Hematopoietic multipotent progenitor cell treated with erythropoietin and hydrocortisone succinate and interleukin-3 and kit ligand, for 6 days (in vitro differentiated cells): ENCODE measurements at regions not wholly inside any gene's neighbourhood (a gene's known extent, or its start where the extent isn't known, plus 50 kb on each side); places are given as distances from the start of the nearest gene placed in this dataset.

Source experiments
- DNase-seq: peaks from one replicate; pipeline ENCODE4 v3.0.0-alpha.2; 2015

DNA sequence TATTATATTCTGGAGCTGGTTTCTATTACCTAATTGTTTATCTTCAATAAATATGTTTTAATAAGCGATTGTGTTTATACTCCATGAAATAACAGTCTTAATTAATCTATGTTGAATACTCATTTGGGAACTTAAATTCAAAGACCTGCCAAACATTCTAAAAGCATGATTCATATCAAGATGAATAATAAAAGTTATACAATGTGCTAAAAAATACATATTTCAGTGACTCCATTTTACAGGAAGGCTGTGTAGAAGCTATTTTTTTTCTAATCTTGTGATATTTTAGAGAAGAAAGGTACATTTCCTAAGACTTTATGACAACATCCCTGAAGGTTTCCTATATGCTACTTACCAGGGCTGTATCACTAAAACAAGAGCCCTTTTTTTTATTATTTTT is 417.9 kb downstream of the NFIB start:
- DNase-seq = no peak

DNA sequence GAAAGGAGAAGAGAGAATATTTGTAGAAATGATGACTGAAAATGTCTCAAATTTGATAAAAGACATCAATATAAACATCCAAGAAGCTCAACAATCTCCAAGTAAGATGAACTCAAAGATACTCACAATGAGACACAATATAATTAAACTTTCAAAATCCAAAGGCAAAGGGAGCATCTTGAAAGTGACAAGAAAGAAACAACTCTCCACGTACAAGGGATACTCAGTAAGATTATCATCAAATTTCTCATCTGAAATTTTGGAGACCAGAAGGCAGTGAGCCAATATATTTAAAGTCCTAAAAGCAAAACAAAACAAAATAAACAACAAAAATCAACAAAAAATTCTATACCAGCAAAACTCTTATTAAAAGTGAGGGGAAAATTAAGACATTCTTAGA is 428.7 kb downstream of the NFIB start:
- no peak for DNase-seq

DNA sequence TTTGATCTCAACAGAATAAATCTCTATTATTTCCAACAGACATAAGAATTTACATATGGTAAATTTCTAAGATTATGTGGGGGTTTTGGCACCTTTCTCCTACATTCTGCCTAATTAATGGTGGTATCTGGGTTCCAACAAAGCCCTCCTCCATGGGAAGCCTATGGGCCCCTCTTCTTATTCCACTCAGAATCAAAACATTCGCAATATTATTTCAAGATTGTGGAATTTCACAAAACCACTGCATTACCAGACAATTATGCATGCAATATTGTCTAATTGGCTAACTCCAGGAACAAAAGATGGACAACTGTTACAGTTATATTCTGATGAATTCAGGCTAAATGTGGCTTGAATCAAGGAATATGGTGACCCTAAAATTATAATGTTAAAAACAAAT is 434.0 kb downstream of the NFIB start:
- no peak for DNase-seq

DNA sequence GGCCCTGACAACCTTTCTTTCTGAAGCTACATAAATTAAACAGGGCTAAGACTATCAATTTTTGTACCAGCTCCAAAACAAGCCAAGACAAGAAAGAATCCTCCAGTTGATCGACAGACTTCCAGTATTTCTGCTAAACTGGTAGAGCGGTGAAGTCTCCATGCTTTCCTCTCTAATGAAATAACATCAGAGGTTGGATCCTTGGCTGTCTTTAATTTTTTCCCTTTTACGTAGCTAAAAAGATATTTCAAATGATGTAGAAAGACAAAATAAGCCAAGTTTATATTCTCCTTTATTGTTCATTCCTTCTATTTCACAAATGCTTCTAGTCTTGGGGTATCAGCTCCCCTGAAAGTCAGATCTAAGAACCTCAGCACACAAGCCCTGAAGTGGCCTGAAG is 434.9 kb downstream of the NFIB start:
- DNase-seq = no peak

DNA sequence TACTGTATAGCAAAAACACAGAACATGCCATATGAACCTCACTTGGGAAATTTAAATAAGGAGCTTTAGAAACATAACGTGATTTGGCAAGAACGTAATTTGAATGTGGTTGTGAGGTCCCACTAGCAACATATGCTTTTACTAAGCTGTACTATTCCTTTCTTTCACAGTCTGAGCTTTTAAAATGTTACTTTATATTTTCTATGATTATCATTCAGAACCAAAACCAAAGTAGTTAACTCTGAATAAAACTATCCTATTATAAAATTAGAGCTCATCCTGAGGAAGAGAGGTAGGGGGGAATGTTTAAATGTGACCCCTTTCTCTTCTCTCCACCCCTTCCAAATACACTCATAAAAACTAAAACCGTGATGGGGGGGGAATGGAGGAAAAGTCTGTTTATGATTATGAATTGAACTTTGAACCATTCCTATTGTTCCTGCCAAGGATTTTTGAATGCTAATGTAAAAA is 435.7 kb downstream of the NFIB start:
- no peak for DNase-seq

DNA sequence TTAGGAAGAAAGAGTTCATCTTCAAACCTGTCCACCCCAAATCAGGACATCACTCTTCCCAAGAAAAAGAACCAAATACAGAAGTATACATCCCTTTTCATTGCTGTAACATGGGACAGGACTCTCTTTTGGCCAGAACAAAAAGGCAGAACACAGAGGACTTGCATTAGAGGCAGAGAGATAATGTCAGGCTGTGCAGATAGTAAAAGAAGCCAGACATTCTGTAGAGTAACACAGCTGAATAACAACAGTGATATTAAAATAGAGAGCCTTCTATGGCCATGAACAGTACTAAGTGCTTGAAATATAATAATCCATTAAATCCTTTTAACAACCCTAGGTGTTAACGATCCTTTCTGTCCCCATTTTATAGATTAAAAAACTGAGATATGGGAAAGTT is 437.2 kb downstream of the NFIB start:
- no peak for DNase-seq

DNA sequence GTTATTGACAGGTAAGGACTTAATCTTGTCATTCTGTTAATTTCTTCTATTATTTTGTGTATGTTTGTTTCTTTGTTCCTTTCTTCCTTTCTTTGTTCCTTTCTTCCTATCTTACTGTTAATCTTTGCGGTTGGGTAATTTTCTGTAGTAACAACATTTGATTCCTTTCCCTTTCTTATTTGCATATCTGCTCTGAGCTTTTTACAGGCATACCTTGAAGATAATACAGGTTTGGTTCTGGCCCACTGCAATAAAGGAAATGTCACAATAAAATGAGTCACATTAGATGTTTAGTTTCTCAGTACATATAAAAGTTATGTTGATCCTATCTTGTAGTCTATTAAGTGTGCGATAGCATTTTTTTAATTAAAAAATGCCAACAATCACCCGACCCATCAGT is 440.7 kb downstream of the NFIB start:
- DNase-seq = no peak

DNA sequence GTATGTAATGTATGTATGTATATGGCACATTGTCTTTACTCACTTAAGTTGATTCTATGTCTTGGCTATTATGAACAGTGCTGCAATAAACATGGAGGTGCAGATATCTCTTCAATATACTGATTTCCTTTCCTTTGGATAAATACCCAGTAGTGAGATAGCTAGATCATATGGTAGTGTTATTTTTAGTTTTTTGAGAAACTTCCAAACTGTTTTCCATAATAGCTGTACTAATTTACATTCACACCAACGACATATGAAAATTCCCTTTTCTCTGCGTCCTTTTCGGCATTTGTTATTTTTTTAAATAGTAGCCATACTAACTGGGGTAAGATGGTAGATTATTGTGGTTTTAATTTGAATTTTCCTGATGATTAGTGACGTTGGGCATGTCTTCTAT is 445.6 kb downstream of the NFIB start:
- DNase-seq = no peak

DNA sequence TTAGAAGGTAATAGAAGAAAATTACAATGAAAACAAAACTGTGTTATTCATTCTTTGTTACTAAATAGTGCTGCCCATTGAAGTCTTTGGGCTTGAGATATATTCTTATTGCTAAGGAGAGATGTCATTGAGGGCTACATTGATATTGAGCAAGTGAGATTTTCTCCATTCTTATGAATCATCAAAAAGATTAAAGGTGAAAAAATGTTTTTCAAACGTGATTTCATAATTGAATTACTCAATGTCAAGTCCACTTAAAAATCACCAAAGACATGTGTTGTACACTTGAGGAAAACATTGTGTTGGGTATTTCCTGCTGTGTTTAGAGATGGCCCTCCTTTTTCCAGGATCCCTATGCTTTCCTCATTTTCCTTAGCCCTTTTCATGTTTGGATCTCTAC is 448.1 kb downstream of the NFIB start:
- no peak for DNase-seq

DNA sequence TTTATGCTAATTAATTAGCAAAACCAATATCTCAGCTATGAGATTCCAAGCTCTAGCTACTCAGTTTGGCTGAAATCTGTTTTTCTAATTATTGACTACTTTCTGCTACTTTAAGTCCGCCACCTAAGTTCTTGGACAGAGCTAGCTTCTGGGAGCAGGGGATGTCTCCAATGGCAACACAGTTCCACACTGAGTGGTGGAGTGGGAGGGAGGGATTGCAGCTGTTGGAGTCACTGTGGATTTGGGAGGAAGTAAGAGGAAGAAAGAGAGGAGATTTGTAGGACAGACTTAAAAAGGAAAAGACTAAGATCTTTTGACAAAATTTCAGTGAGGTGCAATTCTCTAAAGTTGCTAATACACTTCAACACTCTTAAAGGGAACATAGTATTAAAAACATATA is 450.8 kb downstream of the NFIB start:
- no peak for DNase-seq

DNA sequence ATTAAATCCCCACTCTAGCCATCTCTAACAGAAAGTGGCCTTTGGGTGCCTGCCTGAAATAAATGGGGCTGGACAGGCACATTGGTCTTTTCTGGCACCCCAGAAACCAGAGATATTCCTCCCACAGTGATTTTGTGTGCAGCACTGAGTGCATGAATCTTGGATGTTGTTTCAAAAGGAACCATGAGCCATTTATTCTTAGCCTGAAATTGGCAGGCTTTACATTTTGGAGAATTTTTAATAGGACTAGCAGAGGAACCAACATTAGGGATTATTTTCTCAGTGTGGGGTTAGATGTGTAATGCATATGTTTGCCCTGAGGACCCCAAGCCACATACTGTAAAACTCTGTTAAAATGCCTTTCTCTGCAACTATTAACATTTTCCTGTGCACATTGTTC is 451.3 kb downstream of the NFIB start:
- DNase-seq = no peak

DNA sequence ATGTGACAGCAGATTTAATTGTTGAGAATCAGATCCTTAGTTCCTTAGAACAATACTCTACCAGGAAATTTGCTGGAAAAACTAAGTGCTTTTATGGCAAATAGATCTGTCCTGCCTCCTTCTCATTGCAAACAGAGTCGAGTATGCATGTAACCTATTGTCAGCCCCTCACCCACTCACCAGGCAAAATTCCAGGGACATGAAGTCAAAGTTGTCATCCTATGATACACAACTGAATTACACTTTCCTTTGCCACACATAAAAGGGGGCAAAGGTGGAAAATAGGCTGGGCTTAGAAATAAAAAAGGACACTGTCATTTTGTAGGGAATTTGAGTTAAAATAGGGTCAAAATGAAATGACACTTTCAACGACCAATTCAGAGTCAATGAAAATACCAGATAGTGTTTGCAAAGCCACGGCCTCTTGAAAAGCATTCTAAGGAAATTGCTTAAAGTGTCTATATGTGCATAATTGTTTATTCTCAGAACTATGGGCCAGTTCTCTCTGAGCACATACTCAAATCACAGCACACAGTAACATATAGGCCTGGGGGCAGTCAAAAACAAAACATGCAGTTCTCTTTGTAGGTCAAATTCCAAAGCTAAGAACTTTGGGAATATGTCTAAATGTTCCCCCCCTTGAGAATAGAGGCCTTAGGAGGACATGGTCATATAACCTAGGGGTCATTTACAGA is 452.8 kb downstream of the NFIB start:
- DNase-seq = no peak

DNA sequence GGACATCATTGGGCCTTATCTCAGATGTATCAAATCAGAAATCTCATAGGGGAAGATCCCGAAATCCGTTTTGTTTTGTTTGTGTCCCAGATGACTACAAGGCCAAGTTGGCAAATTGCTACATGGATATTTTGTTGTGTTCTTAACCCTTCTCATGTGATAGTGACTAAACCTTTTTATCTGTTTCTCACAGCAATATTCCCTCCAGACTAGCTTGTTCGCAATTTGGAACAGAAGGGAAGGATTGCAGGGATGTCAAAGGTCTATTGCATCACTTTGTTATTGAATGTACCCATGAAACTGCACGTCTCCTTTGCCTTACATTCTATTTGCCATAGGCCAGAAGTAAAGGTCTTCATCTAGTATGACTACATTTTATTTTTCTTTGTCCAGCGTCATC is 453.9 kb downstream of the NFIB start:
- DNase-seq = no peak

DNA sequence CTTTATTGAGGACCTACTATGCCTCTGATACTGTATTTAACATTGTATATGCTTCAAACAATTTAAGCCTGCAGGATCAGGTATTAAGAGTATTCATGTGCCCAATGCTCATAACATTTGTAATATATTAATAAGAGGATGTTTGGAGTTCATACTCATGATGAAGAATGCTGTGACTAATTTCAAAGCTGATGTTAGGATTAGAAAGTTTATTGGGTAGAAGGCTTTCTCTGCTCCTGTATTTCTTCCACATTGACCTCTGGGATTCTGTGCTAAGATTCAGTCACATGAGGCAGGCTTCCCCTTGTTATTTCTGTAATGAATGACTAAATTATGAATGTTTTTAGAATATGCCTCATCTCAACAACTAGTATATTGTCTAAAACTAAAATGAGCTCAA is 456.4 kb downstream of the NFIB start:
- DNase-seq = no peak

DNA sequence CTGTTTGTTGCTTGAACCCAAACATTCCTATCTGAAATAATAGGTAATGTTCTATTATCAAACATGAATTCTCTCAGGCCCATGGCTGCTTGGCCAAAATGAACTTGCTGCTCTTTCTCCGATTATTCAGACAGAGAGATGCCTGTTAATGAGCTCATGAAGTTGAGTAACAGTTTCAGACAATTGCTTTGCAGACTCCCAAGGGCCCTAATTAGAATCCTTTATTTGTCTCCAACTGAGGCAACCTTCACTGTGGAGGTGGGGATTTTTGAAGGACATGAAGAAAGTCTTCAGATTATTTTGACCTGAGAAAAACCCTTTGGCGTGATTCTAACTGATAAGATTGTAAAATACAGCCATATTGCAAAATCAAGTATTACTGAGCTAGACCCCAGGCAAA is 466.7 kb downstream of the NFIB start:
- no peak for DNase-seq

DNA sequence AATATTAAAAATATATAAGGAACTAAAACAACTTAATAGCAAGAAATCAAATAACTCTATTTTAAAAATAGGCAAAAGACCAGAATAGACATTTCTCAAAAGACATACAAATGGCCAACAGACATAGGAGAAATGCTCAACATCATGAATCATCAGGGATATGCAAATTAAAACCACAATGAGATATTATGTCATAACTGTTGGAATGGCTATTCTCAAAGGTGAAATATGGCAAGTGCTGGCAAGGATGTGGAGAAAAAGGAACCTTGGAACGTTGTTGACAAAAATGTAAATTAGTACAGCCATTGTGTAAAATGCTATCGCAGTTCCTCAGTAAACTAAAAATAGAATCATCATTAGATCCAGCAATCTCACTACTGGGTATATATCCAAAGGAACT is 468.5 kb downstream of the NFIB start:
- DNase-seq = no peak

DNA sequence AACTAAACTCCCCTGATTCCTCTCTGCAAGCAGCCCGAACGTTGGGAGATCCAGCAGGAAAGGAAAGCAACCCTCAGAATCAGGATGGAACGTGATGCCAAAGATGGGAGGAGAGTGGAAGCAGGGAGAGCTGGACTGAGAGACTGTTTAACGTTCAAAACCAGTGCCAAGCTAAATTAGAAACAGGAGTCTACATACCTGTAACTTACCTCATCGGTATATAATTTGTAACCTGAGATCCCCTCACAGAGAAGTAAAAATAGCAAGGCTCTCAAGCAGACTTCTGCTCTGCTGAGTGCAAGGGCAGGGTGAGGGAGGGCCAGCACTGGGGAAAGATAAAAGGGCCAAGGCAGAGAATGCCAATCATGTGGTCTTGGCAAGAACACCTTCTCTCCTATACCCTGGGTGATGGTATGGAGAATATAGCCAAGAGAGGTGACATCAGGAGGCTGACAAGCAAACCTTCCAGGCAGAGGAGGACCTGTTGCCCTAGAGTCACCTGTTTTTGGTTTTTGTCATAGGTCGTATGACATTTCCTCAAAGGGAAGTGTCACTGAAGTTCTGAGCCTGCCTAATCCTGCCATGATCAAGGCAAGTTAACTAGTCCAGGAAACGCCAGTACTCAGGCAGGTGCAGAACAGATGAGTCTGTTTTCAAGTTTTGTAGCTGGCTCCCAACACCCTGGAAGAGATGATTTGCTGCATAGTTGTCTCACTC is 472.0 kb downstream of the NFIB start:
- no peak for DNase-seq

DNA sequence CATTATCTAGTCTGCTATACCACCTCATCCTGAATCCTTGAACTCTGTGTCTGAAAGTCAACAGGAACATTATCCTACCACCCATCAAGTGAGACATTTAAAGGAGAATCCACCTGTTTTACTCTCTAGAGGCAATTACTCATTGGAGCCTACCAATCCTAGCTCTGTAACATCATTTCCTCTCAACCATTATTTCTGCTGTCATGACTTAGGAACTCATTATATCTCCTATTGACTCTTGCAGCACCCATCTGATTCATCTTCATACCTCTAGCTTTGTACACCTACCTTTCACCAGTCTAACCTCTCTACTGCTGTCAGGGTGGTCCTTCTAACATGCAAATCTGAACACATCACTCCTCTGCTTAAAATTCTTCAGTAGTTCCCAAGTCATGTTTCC is 481.5 kb downstream of the NFIB start:
- no peak for DNase-seq

DNA sequence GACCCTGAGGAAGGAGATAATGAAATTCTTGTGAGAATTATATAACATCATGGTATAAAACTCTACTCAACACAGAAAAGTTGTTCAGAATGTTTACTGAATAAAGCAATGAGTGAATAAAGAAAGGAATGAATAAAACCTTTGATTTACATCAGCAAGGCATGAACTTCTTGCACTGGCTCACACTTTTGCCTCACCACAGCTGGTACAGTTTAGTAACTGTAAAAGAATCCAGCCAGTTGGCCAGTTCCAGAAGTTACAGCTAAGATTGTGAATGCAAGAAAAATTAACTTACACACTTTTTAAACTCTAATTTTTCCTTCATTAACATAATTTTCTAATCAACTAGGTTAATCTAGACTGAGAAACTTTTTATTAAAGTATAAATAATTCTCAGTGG is 490.9 kb downstream of the NFIB start:
- no peak for DNase-seq

DNA sequence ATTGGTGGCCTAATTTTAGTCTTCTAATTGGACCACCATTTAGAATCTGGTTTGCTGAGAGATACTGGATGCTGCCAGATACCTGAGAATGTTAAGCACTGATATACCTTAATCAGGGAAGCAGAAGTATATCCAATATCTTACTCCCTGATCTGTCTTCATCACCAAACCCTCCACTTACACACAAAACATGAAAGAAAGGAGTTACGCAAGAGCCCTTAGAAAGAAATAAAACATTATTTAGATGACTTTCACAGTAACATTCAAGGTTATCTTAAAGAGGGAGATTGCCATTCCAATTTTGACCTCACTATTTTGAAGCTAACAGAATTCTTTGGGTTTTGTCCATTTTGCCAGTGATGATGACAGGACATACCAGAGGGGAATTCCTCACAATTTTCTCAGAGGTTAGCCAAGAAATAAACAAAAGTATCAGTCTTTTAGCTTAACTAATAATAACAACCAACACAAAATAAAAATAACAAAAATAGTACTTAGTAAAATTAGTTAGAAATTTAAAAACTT is 496.1 kb downstream of the NFIB start:
- DNase-seq = no peak

DNA sequence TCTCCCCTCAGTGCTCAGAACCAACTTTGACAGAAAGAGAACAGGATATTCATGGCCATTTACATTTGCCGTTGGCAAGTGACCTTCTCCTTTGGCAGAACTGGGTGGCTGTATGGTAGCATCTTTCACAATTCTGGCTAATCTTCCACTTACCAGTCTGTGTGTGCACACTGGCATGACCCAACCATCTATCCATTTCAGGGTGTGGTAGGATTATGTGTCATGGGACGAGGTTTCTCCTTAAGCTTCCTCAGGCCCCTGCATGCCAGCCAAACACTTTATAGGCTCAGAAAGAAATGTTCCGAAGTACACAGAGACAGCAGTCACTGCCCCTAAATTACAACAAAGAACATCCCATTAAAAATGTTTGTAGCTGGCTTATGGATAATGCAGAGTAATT is 497.1 kb downstream of the NFIB start:
- no peak for DNase-seq

DNA sequence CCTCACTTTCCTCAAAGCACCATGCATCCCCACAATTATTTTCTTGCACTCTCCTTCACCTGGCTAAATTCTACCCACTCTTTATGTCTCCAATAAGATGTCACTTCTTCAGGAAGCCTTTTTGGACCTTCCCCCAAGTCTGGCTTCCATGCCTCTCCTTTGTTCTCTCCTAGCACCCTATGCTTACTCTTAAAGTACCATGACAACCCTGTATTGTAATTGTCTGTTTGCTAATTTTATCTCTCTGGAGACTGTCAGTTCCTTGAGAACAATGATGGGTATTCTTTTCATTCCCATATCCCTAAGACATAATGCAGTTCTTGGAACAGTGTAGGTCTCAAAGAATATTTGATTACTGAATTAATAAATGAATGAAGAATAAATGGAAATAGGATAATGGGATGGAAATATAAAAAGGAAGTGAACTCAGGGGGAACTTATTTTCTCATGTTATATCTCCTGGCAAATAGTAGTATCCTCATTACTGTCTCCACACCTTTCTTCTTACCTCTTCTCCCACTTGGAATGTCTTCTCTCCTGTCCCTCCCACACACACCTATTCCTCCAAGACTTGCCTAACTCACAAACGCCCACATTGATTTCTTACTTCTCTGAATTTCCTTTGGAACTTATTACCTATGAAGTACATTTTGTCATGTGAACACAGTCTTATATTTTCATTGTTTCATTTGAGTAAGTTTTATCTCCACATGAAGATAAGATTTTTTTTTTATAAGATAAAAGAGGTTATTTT is 499.1 kb downstream of the NFIB start:
- no peak for DNase-seq

DNA sequence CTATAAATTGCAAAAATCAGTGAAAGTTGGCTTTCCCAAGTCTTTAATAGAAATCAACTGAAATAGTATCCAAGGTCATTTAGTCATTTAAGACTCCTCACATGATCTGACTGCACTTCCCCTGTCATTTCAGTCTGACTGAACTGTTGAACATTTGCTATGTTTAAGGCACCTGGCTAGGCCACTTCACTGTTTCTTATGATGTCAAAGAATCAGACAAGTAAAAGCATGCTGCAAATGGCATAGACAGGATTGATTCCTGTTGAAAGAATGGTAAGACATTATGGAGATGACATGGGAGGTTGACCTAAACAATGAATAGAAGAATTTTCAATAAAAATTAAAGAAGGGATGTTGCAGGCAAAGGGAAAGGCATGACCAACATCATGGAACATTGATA is 502.1 kb downstream of the NFIB start:
- DNase-seq = no peak

DNA sequence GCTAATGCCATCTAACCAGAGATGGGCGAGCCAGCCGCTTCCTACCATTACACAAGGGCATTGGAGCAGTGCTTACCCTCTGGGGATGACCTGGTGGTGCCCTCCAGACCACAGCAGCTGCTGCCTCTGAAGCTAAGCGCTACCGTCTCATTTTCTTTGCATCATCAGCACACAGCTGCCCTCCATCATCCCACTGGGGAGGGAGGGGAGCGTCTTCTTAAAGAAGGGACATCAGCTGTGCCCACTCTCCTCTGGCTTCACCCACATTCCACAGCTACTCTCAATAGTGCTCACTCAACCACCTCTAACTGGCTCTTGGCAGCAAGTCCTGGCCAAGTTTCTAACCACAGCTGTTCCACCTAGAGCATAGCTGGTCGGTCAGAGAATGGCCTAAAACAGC is 503.4 kb downstream of the NFIB start:
- DNase-seq = no peak
